Esophagus muscularis mucosa (tissue), 3 donors: ENCODE measurements at regions not wholly inside any gene's neighbourhood (a gene's known extent, or its start where the extent isn't known, plus 50 kb on each side); places are given as distances from the start of the nearest gene placed in this dataset.

Experiments used
- CTCF ChIP-seq, 3 experiments: fragments of 200-600 bp in 2 of 3; fragments of 450-650 bp in 1 of 3; sonication (generic) in 2 of 3; IDR thresholded peaks; one replicate each; pipeline ENCODE4 v1.5.1; 2017 to 2019; ENCODE audit warnings: antibody characterized with exemption in 3 of 3, mild to moderate bottlenecking in 2 of 3, moderate library complexity in 1 of 3
- POLR2A ChIP-seq: fragments of 450-650 bp; IDR thresholded peaks from one replicate; pipeline ENCODE4 v1.6.1; 2017; ENCODE audit warnings: antibody characterized with exemption, moderate library complexity, mild to moderate bottlenecking, low read depth
- POLR2AphosphoS5 ChIP-seq, 2 donors: sonication (generic); formaldehyde crosslinking; IDR thresholded peaks; one replicate each; pipeline ENCODE4 v1.6.1; 2017; ENCODE audit warnings: antibody characterized with exemption in 2 of 2

DNA sequence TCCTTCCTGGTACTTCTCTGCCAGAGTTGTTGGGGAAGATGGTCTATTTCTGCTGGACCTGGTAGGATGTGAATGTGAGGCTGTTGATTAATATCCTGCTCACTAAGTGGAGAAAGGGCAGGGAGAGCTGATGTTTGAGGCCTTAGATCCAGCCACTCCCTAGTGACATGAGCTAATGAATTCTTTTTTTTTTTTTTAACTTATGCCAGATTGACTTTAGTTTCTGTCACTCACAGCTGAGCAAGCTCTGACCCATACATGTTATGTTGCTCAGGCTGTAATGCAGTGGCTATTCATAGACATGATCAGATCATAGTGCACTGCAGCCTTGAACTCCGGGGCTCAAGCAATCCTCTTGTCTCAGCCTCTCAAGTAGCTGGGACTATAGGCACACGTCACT is 75.1 kb upstream of the SPRY4 start:
- TF ChIP-seq CTCF (IDR thresholded peaks at IDR 0.05), result no peak
- TF ChIP-seq POLR2A, result no peak
- no peak for TF ChIP-seq POLR2AphosphoS5 (IDR thresholded peaks at IDR 0.05)
